ENCODE measurements at regions not wholly inside any gene's neighbourhood (a gene's known extent, or its start where the extent isn't known, plus 50 kb on each side); places are given as distances from the start of the nearest gene placed in this dataset.

- no peak for ATAC-seq
- Histone ChIP-seq H3K27me3 (no peaks in the 10 kb centered on the region), H3K36me3 (no peaks in the 10 kb centered on the region), H3K4me3 (no peak overlapping the region), H3K4me1 (no peaks in the 10 kb centered on the region), H3K27ac (no peak overlapping the region), H3K9me3 (no peaks in the 10 kb centered on the region)
- intact Hi-C loops (cut with DNase I): no loop called here
- DNase-seq: no peak
- WGBS (ENCODE audit: insufficient coverage, low coverage, low lambda C conversion rate, missing lambda C conversion rate): 55% methylated on average over 5 of the region's 5 CpGs
- TF ChIP-seq CTCF (IDR thresholded peaks at IDR 0.05) (no peak), POLR2A (IDR thresholded peaks at IDR 0.05) (no peak)
Measured at GRCh38 chr1:79791488-79792218, 785.1 kb upstream of the ADGRL4 start.

- no peak overlapping the region for H3K4me3 ChIP-seq
- no peaks in the 10 kb centered on the region for H3K36me3 ChIP-seq
- WGBS (ENCODE audit: insufficient coverage, low coverage, low lambda C conversion rate, missing lambda C conversion rate): 50% methylated on average over 1 of the region's 1 CpG
- intact Hi-C loops (cut with DNase I): no loop called here
- no peaks in the 10 kb centered on the region for H3K4me1 ChIP-seq
- H3K9me3 ChIP-seq: no peaks in the 10 kb centered on the region
- no peak for TF ChIP-seq CTCF (IDR thresholded peaks at IDR 0.05)
- no peak for TF ChIP-seq POLR2A (IDR thresholded peaks at IDR 0.05)
- H3K27me3 ChIP-seq: no peaks in the 10 kb centered on the region
- H3K27ac ChIP-seq: no peak overlapping the region
- DNase-seq: no peak
- ATAC-seq: no peak
Measured at GRCh38 chr1:79790950-79791349, 784.4 kb upstream of the ADGRL4 start.

GRCh38 chr1:79787631-79788030 is 781.1 kb upstream of the ADGRL4 start:
- DNase-seq: no peak
- no peaks in the 10 kb centered on the region for H3K4me1 ChIP-seq
- WGBS (ENCODE audit: insufficient coverage, low coverage, low lambda C conversion rate, missing lambda C conversion rate): 44% methylated on average over 4 of the region's 4 CpGs
- no peaks in the 10 kb centered on the region for H3K27me3 ChIP-seq
- no peak for ATAC-seq
- H3K4me3 ChIP-seq: no peak overlapping the region
- TF ChIP-seq POLR2A (IDR thresholded peaks at IDR 0.05) (no peak), CTCF (IDR thresholded peaks at IDR 0.05) (no peak)
- intact Hi-C loops (cut with DNase I): no loop called here
- no peaks in the 10 kb centered on the region for H3K36me3 ChIP-seq
- H3K27ac ChIP-seq: no peak overlapping the region
- no peaks in the 10 kb centered on the region for H3K9me3 ChIP-seq

GRCh38 chr1:79785964-79786363 is 779.4 kb upstream of the ADGRL4 start:
- intact Hi-C loops (cut with DNase I): no loop called here
- ATAC-seq (no peak), DNase-seq (no peak)
- 93% methylated on average over 1 of the region's 1 CpG for WGBS (ENCODE audit: insufficient coverage, low coverage, low lambda C conversion rate, missing lambda C conversion rate)
- no peaks in the 10 kb centered on the region for H3K36me3 ChIP-seq
- H3K4me3 ChIP-seq: no peak overlapping the region
- TF ChIP-seq CTCF (IDR thresholded peaks at IDR 0.05): no peak
- no peak for TF ChIP-seq POLR2A (IDR thresholded peaks at IDR 0.05)
- no peaks in the 10 kb centered on the region for H3K27me3 ChIP-seq
- H3K27ac ChIP-seq: no peak overlapping the region
- no peaks in the 10 kb centered on the region for H3K9me3 ChIP-seq
- no peaks in the 10 kb centered on the region for H3K4me1 ChIP-seq

All from right lobe of liver (tissue), 6 donors.